22Rv1 (cell line): ENCODE measurements at regions not wholly inside any gene's neighbourhood (a gene's known extent, or its start where the extent isn't known, plus 50 kb on each side); places are given as distances from the start of the nearest gene placed in this dataset.

Source experiments
- H3K27ac ChIP-seq: fragments of 450-650 bp; 2 replicates; pipeline ENCODE4 v1.5.1; 2017
- ZFX ChIP-seq: fragments of 450-650 bp; IDR thresholded peaks from 2 replicates; pipeline ENCODE4 v1.6.1; 2017; ENCODE audit warnings: antibody characterized with exemption, borderline replicate concordance
- TF ChIP-seq, protein P1 (sequence below): fragments of 450-650 bp; IDR thresholded peaks from 2 replicates; pipeline ENCODE4 v1.5.1; 2017; ENCODE audit warnings: mild to moderate bottlenecking

GRCh38 chr7:88617185-88617584 is 142.3 kb upstream of the ZNF804B start:
- no peak overlapping the region for H3K27ac ChIP-seq
- TF ChIP-seq, protein P1, sequence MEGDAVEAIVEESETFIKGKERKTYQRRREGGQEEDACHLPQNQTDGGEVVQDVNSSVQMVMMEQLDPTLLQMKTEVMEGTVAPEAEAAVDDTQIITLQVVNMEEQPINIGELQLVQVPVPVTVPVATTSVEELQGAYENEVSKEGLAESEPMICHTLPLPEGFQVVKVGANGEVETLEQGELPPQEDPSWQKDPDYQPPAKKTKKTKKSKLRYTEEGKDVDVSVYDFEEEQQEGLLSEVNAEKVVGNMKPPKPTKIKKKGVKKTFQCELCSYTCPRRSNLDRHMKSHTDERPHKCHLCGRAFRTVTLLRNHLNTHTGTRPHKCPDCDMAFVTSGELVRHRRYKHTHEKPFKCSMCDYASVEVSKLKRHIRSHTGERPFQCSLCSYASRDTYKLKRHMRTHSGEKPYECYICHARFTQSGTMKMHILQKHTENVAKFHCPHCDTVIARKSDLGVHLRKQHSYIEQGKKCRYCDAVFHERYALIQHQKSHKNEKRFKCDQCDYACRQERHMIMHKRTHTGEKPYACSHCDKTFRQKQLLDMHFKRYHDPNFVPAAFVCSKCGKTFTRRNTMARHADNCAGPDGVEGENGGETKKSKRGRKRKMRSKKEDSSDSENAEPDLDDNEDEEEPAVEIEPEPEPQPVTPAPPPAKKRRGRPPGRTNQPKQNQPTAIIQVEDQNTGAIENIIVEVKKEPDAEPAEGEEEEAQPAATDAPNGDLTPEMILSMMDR = no peak
- no peak for TF ChIP-seq ZFX

- TF ChIP-seq, protein P1 = no peak
- H3K27ac ChIP-seq = no peak overlapping the region
These were observed 144.2 kb upstream of the ZNF804B start for GRCh38 chr7:88615336-88615735.

DNA sequence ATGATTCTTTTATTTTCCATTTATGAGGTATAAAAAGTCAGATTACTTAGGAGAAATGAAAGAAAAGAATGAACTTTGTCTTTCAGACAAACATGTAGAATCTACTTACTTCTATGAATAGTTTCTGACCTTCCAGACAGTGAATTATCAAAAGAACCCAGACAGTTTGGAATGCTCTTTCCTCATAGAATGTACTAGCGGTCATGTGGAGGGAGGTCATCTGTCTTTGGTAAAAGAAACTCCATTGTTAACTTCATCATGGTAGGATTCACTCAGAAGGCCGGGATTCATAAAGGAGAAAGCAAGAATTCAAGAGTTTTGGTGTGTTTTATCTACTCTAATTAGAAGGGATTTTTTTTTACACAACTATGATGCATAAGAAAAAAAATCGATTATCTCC is 144.8 kb upstream of the ZNF804B start:
- TF ChIP-seq, protein P1 = no peak
- no peak for TF ChIP-seq ZFX
- H3K27ac ChIP-seq = no peak overlapping the region

DNA sequence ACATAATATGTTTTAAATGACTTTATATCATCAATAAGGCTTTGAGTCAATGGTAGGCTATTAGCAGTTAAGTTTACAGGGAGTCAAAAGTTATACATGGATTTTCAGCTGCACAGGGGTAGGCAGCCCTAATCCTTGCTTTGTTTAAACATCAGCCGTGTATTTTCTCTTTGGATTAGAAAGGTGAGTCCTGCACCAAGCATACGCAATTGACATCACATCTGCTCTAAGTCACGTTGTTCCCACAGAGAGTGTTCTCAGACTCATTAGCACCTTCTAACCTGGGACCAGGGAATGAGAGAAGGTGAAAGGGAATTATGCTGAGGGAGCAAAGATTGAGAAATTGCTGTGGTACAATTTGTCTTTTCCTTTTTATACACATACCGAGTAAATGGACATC is 148.6 kb upstream of the ZNF804B start:
- H3K27ac ChIP-seq = no peak overlapping the region
- TF ChIP-seq ZFX = no peak
- TF ChIP-seq, protein P1 = no peak

DNA sequence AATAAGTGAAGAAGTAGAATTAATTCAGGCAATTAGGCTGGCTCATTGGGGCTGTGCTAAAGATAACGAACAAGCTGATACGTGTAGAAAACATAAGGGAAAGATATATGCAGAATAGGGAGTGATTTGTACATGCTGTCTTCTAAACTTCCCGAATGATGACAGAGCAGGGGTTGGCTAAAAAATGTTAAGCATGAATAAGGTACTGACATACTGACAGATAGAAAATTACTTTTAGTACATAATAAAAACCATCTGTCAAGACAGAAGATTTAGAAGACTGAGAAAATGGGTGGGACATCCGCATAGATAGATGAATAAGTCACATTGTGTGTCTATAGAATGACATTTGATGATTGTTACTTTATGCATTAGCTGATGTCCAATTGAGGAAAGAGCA is 158.8 kb upstream of the ZNF804B start:
- no peak overlapping the region for H3K27ac ChIP-seq

DNA sequence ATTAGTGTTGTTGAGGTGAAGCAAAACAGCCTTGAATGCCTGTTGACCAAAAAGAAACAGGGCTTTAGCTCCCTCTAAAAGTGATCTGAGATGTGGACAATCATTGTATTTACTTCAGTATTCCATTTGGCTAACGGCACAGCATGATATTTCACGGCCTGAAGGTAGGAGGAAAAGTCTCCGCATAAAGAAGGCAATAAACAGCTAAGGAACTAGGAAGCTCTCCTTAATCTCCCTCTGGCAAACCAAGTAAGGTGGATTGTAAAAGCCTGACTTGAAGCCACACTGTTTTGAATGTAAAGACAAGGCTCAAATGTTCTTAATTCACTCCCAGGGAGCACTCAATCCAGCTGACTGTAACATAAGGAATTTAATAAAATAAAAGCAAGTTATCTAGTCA is 160.0 kb upstream of the ZNF804B start:
- TF ChIP-seq, protein P1 = no peak
- TF ChIP-seq ZFX = no peak
- H3K27ac ChIP-seq = no peak overlapping the region

More for the DNA sequence above, 158.8 kb upstream of the ZNF804B start:
- no peak for TF ChIP-seq ZFX
- TF ChIP-seq, protein P1 = no peak

- no peak for TF ChIP-seq ZFX
- TF ChIP-seq, protein P1 = no peak
- H3K27ac ChIP-seq = no peak overlapping the region
These were observed 161.5 kb upstream of the ZNF804B start for GRCh38 chr7:88597941-88598425.
